Right renal cortex interstitium (tissue), 3 donors: ENCODE measurements at regions not wholly inside any gene's neighbourhood (a gene's known extent, or its start where the extent isn't known, plus 50 kb on each side); places are given as distances from the start of the nearest gene placed in this dataset.

Experiments
- DNase-seq, 3 donors: peaks; one replicate each; pipeline ENCODE4 v3.0.0-alpha.2; 2013; ENCODE audit warnings: low read depth in 3 of 3, low spot score in 2 of 3

DNA sequence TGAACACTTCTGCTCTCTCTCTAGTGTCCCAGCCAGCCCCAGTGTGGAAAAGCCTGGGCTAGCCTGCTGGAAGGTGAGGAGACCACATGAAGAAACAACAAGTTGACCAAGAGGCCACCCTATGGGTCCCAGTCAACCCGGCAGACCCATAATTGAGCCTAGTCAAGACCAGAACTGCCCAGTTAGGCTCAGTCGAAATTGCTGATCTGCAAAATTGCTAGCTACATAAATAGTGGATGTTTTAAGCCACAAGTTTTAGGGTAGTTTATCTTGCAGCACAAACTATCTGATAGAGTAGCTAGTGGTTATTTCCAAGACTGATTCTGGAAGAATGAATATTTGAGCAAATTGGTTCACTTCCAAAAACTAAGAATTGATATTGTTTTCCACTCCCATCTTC, 82.3 kb upstream of the CCDC112 start:
- DNase-seq, result no peak

DNA sequence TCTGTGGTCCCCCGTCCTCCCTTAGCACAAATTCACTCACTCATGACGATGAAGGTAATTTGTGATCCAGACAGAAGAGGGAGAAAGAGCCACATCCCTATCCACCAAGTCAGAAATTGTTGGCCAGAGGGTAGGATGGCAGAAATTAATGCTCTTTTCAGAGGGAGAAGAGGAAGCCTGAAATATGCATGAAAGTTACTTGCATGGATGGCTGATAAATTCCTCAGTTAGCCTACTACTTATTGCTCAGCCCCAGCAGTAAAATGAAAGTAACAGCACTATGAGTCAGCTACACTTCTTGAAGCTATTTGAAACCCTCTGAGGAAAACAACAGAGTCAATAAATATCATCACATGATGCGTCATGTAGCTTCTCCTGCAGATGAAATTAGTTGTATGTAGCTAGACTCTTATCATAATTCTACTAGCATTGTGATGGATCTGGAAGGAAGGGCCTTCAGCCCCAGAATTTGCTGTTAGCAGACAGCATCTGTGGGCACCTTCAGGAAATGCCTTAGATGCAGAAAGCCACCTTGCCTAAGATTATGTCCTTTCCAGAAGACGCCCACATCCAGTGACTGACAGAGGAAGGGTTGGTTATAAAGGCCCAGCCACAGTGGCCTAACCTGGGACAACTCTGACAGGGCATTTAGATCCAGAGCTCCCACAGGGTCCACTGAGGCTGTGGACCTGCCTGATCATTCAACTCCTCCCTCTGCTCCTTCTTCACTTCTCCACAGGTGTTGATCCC, 81.2 kb upstream of the CCDC112 start:
- DNase-seq, result no peak

DNA sequence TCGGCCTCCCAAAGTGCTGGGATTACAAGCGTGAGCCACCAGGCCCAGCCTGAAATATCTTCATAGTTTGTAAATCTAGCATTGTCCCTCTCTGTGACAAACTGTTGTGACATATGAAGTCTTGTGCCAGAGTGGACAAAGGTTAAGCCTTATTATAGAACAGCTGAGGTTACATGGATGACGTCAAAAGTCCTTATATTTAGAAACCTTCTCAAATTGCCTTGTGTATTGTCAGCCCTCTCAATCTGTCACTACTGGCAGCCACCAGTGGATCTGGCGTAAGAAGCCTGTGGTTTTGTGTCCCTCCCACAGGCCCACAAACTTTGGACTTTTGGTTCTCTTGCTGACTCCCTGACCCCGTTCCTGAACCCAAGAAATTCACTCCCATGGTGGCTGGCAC, 79.4 kb upstream of the CCDC112 start:
- no peak for DNase-seq

DNA sequence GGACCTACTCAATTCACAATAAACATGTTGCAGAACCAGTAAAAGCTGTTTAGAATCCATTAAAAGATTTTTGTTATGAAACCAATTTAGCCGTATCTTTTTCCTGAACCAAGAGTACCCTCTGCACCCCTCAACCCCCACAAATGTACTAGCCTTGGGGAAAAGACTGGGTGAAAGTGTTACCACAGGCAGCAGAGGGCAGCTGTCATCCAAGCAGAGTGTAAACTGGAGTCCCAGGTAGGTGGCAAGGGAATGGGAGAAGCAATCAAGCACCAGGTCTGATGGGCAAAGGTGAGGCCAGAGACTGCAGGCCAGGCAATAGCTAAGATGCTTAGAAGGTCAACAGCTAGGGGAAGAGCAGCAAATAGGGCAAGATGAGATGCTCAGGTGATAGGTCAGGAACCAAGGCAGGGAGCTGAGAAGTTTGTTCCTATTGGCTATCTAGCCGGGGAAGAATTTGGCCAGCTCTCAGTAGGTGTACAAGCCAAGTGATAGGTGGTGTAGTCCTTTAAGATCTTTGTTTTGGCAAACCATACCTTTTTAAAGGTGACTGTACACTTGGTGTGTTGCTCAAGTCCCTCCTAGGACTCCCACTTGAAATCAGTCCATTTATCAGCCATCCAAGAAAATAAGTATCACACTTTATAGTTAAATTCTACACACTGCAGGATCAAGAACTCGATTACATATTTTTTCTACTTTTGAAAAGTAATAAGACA, 77.8 kb upstream of the CCDC112 start:
- no peak for DNase-seq

DNA sequence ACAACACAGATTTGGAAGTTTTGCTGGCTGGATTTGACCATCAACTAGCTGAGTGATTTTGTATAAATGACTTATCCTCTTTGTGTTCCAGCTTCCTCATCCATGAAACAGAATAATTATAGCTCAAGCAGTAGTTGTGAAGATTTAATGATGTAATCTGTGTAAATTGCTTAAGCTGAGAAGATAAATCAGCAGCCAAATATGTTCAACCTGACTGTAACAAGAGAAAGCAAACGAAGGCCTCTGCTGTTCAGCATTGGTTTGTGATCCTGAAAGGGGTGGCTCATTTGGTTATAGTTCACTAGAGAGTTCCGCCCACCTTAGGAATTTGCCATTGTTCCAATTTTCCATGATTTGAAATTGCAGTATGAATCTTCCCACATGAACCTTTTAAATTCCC, 75.7 kb upstream of the CCDC112 start:
- no peak for DNase-seq

DNA sequence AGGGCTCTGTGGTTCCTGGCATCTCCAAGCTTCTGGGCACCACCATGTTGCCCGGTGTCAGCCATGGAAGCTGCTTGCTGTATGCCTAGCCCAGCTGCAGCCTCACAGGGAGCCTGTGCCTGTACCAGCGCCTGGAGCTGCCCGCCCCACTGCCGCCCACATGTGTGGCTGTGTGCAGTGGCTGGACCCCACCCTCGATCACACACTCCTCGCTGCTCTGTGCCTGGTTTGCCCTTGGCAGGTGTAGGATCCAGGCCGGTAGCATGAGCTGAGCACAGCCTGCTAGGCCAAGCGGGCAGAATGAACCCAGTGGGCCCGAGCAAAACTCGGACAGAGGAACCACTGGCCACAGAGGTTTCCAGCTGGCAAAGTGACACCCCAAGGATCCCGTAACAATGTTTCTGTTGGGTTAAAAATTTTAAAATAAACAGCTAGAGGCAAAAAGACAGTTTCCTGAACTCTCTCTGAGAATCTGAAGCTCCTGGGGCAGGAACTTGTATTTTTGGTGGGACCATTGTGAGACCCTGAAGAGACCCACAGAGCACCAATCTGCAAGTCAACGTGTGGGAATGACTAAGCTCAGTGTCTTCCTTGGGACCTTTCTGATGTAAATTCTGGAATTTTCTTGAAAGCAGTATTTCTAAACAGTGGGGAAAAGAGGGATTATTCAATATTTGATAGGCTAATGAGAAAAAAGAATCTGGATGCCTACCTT, 73.1 kb upstream of the CCDC112 start:
- DNase-seq, result no peak

DNA sequence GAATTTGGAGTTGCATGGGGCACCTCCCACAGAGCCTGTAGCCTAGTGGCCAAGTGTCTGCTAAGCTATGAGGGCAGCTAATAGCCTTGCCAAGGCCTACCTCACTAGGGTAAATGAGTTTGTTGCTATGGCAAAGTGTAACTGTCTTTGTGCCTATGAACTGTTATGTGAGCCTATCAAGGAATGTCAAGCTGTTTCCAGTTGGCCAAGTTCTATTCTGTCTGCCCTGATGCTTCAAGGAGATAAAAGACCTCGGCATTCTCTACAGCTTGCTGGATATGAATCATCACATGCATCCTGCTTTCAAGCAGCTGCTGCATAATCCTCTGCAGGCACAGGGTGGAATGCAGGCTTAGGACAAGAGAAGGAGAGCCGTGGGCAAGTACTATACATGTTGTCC, 69.8 kb upstream of the CCDC112 start:
- DNase-seq, result no peak

- no peak for DNase-seq
Measured at GRCh38 chr5:115363879-115364278, 67.4 kb upstream of the CCDC112 start.

DNA sequence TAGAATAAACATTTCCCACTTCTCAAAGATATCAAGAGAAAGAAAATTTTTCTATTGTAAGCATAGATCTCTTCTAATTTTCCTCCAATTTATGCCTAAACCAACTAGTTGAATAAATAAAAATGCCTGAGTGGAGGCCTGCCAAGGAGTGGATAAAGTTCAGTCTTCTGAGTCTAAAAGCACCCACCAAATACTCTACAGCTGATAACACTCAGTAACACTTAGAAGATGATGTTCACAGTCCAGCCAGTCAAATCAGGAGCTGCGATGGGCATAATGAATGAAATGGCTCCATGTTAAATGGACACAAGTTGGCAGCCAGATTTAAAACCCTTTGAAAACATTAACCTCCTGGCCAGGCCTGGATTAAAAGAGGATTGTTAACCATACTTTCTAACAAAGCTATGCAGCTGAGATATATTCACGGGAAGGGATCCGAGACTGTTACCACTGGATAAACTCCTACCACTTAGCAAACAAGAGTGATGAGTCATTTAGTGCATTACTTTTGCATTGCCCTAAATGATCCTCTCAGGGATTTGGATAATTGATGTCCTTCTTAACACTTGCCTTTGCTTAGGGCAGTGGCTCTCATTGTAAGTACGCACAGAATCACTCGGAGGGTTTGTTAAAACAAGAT, 63.7 kb upstream of the CCDC112 start:
- DNase-seq, result no peak

- DNase-seq, result no peak
Measured at GRCh38 chr5:115355767-115356381, 59.4 kb upstream of the CCDC112 start.

DNA sequence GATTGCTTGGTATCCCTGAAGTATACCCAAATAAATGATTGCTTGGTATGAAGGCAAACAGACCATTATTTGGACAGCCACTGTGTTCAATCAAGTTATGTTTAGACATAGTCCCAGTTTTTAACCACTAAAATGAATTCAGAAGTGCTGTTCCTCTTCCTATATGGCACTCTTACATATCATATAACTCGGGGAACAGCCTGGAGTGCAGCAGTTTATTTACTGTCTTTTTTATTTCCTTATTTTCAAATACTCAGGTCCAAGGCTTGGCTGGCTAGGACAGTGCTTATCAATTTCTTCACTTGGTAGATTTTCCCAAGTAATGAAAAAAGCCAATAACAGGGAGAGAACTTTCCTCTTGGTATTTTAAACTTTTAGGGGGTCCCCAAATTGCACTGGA, 58.6 kb upstream of the CCDC112 start:
- no peak for DNase-seq

GRCh38 chr5:115354246-115354645, 57.8 kb upstream of the CCDC112 start:
- DNase-seq, result no peak

DNA sequence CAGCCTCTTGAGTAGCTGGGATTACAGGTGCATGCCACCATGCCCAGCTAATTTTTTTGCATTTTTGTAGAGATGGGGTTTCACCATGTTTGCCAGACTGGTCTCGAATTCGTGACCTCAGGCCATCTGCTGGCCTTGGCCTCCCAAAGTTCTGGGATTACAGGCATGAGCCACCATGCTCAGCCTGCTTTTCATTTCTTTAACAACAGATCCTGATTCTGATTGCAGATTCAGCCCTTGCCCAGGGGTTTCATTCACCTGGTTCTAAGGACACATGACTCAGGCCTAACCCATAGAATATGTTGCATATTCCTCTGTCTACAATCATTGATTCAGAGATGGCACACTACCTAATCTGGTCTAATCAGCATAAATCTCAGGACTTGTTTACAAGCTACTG, 56.1 kb upstream of the CCDC112 start:
- no peak for DNase-seq

- DNase-seq, result no peak
Measured at GRCh38 chr5:115351356-115352195, 55.1 kb upstream of the CCDC112 start.

DNA sequence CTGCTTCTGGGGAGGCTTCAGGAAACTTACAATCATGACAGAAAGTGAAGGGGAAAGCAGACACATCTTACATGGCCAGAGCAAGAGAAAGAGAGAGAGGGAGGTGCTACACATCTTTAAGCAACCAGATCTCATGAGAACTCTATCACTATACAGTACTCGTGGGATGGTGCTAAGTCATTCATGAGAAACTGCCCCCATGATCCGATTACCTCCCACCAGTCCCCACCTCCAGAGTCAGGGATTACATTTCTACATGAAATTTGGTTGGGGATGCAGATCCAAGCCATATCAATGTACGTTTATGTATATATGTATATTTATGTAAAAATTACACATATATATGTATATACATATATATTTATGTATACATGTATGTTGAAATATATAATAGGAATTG, 54.4 kb upstream of the CCDC112 start:
- no peak for DNase-seq

- no peak for DNase-seq
Measured at GRCh38 chr5:115349001-115349817, 52.8 kb upstream of the CCDC112 start.

- DNase-seq, result no peak
Measured at GRCh38 chr5:115348175-115348574, 51.7 kb upstream of the CCDC112 start.
